Heart right ventricle (tissue), 16 donors: ENCODE measurements at regions not wholly inside any gene's neighbourhood (a gene's known extent, or its start where the extent isn't known, plus 50 kb on each side); places are given as distances from the start of the nearest gene placed in this dataset.

Source experiments
- ATAC-seq, 8 donors: fragments of 200-7000 bp; cut with Tn5 transposase; one replicate each; pipeline ENCODE4 v1.9.1; 2020; ENCODE audit warnings: mild to moderate bottlenecking in 8 of 8, moderate library complexity in 8 of 8, moderate number of reproducible peaks in 1 of 8
- DNase-seq, 2 donors: peaks; one replicate each; pipeline ENCODE4 v3.0.0-alpha.2; 2020
- H3K27ac ChIP-seq, 10 donors: fragments of 200-600 bp; sonication (generic) in 2 of 10; one replicate each; pipeline versions ENCODE4 v1.5.0 to v1.8.0; 2020 to 2022; ENCODE audit warnings: mild to moderate bottlenecking in 3 of 10
- H3K27me3 ChIP-seq, 7 donors: fragments of 200-600 bp; one replicate each; pipeline ENCODE4 v1.8.0; 2021 to 2022; ENCODE audit warnings: mild to moderate bottlenecking in 2 of 7
- H3K36me3 ChIP-seq, 9 donors: fragments of 200-600 bp; sonication (generic) in 1 of 9; one replicate each; pipeline versions ENCODE4 v1.5.0 to v1.8.0; 2020 to 2022; ENCODE audit warnings: mild to moderate bottlenecking in 2 of 9
- H3K4me1 ChIP-seq, 9 donors: fragments of 200-600 bp; sonication (generic) in 1 of 9; one replicate each; pipeline versions ENCODE4 v1.5.0 to v1.8.0; 2020 to 2022; ENCODE audit warnings: mild to moderate bottlenecking in 4 of 9
- H3K4me3 ChIP-seq, 10 donors: fragments of 200-600 bp; sonication (generic) in 2 of 10; one replicate each; pipeline versions ENCODE4 v1.5.0 to v1.8.0; 2020 to 2022; ENCODE audit warnings: mild to moderate bottlenecking in 7 of 10, moderate library complexity in 2 of 10
- H3K9me3 ChIP-seq, 11 donors: fragments of 200-600 bp in 10 of 11; sonication (generic) in 2 of 11; one replicate each; pipeline versions ENCODE4 v1.5.0 to v1.8.0; 2013 to 2022; ENCODE audit warnings: mild to moderate bottlenecking in 2 of 11, control low read depth in 1 of 11, moderate library complexity in 1 of 11
- WGBS, 2 donors: extraction: QIAGEN DNeasy Blood & Tissue Kit; methylation state at CpG; one replicate each; pipeline ENCODE4 v1.1.7; 2013; ENCODE audit warnings: inconsistent platforms in 1 of 2; 5-methylcytosine and 5-hydroxymethylcytosine counted together
- intact Hi-C, 10 donors: fragments of 100-400 bp; cut with DNase I; formaldehyde crosslinking; loops; one replicate each; pipeline versions ENCODE4 v1.11.1 to v1.14.2; 2022
- TF ChIP-seq, protein P1 (sequence below), 9 donors: fragments of 200-600 bp; sonication (generic) in 2 of 9; IDR thresholded peaks; one replicate each; pipeline versions ENCODE4 v1.5.0 to v1.8.0; 2021 to 2022; ENCODE audit warnings: antibody characterized with exemption in 9 of 9, mild to moderate bottlenecking in 5 of 9, moderate library complexity in 1 of 9
- donor health status: Arrhythmogenic right ventricular cardiomyopathy.
- donor health status: ischemic (EF 13 %, LVEDD 7.1; RV severe dilation, severe dysfunction).
- donor health status: healthy with polysubstance abuse.
- donor health status: DM: no; HTN: yes; CAD: no.
- donor health status: DM: no; HTN: no; CAD: no.
- donor health status: ischemic (EF 25% LVEDD 6.9; RV normal size, moderate dysfunction).
- donor health status: ischemic (EF 25% LVEDD 5.7; RV mildly dilated, moderate dysfunction).
- donor health status: healthy.
- donor health status: DM: yes; HTN: yes; CAD: no.
- donor health status: Ischemic cardiomyopathy.
- donor health status: ischemic (EF 35%, LVEDD 5.7; RV mildly dilated, moderate dysfunction).
- donor health status: nonischemic (EF 11% LVEDD 7.7; RV severe dilation, severe dysfunction).
- donor health status: DM: yes; HTN: yes; CAD: no.
- donor health status: PGD.
- donor health status: ischemic (EF 29% LVEDD 5.4; RV normal size, mild dysfunction).
- donor health status: nonischemic (EF 23%, LVEDD 6.1; RV moderate dilation, normal function).

GRCh38 chr5:63811961-63812360 lies 150.3 kb downstream of the HTR1A start:
- 54 to 66% methylated on average over 2 of the region's 2 CpGs for WGBS, 2 donors
- intact Hi-C loops = no loop called here
- ATAC-seq = no peak

GRCh38 chr5:63811286-63811685 lies 151.0 kb downstream of the HTR1A start:
- WGBS, 2 donors = 74 to 83% methylated on average over 2 of the region's 2 CpGs
- Histone ChIP-seq H3K27ac (no peak overlapping the region), H3K4me1 (no peaks in the 10 kb centered on the region), H3K9me3 (peaks cover 0 to 28% (median 3%) of the 10 kb centered on the region in 11 donors), H3K4me3 (no peak overlapping the region), H3K36me3 (no peaks in the 10 kb centered on the region), H3K27me3 (no peaks in the 10 kb centered on the region)
- intact Hi-C loops = no loop called here
- no peak for DNase-seq
- ATAC-seq = no peak
- TF ChIP-seq, protein P1, sequence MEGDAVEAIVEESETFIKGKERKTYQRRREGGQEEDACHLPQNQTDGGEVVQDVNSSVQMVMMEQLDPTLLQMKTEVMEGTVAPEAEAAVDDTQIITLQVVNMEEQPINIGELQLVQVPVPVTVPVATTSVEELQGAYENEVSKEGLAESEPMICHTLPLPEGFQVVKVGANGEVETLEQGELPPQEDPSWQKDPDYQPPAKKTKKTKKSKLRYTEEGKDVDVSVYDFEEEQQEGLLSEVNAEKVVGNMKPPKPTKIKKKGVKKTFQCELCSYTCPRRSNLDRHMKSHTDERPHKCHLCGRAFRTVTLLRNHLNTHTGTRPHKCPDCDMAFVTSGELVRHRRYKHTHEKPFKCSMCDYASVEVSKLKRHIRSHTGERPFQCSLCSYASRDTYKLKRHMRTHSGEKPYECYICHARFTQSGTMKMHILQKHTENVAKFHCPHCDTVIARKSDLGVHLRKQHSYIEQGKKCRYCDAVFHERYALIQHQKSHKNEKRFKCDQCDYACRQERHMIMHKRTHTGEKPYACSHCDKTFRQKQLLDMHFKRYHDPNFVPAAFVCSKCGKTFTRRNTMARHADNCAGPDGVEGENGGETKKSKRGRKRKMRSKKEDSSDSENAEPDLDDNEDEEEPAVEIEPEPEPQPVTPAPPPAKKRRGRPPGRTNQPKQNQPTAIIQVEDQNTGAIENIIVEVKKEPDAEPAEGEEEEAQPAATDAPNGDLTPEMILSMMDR (IDR thresholded peaks at IDR 0.05) = no peak

More at GRCh38 chr5:63811961-63812360, 150.3 kb downstream of the HTR1A start:
- DNase-seq = no peak
- peaks cover 0 to 29% (median 3%) of the 10 kb centered on the region in 11 donors for H3K9me3 ChIP-seq
- no peaks in the 10 kb centered on the region for H3K36me3 ChIP-seq
- TF ChIP-seq, protein P1 (IDR thresholded peaks at IDR 0.05) = no peak
- H3K4me3 ChIP-seq = no peak overlapping the region
- no peaks in the 10 kb centered on the region for H3K4me1 ChIP-seq
- no peaks in the 10 kb centered on the region for H3K27me3 ChIP-seq
- no peak overlapping the region for H3K27ac ChIP-seq

GRCh38 chr5:63805151-63805550 lies 157.1 kb downstream of the HTR1A start:
- H3K36me3 ChIP-seq = no peaks in the 10 kb centered on the region
- H3K9me3 ChIP-seq = peaks cover 0 to 2% (median 0%) of the 10 kb centered on the region in 11 donors
- H3K27me3 ChIP-seq = no peaks in the 10 kb centered on the region
- ATAC-seq = no peak
- no peak overlapping the region for H3K27ac ChIP-seq
- intact Hi-C loops = no loop called here
- TF ChIP-seq, protein P1 (IDR thresholded peaks at IDR 0.05) = no peak
- DNase-seq = no peak
- no peaks in the 10 kb centered on the region for H3K4me1 ChIP-seq
- no peak overlapping the region for H3K4me3 ChIP-seq
- WGBS, 2 donors = 44 to 65% methylated on average over 1 of the region's 1 CpG

- 71 to 74% methylated on average over 1 of the region's 1 CpG for WGBS, 2 donors
These were observed 159.1 kb downstream of the HTR1A start for GRCh38 chr5:63803165-63803564.

More at GRCh38 chr5:63803165-63803564, 159.1 kb downstream of the HTR1A start:
- DNase-seq (no peak), ATAC-seq (no peak)
- Histone ChIP-seq H3K4me1 (no peaks in the 10 kb centered on the region), H3K9me3 (peaks cover 0 to 3% (median 0%) of the 10 kb centered on the region in 11 donors), H3K36me3 (no peaks in the 10 kb centered on the region), H3K27ac (no peak overlapping the region), H3K27me3 (no peaks in the 10 kb centered on the region), H3K4me3 (no peak overlapping the region)
- intact Hi-C loops = no loop called here
- TF ChIP-seq, protein P1 (IDR thresholded peaks at IDR 0.05) = no peak
